H9 (cell line): ENCODE measurements at regions not wholly inside any gene's neighbourhood (a gene's known extent, or its start where the extent isn't known, plus 50 kb on each side); places are given as distances from the start of the nearest gene placed in this dataset.
A peak's percentile ranks its signal among the peaks of the same experiment; 100 is the strongest.
"Not testable (repeated sequence)": the region's sequence is repeated elsewhere in the genome, so short reads cannot be mapped to it uniquely, and the experiment has no call there.

ENCODE experiments used
- DNase-seq: peaks from one replicate; pipeline ENCODE4 v3.0.0-alpha.2; 2017
- H2AFZ ChIP-seq: one replicate; pipeline ENCODE4 v1.6.1; 2013; ENCODE audit warnings: mild to moderate bottlenecking, low read length, control low read depth, moderate library complexity
- H2AK5ac ChIP-seq: 2 replicates; pipeline ENCODE4 v1.6.1; 2013; ENCODE audit warnings: low read length, control low read depth, mixed read lengths; ENCODE audit not compliant: insufficient read length
- H2BK120ac ChIP-seq: one replicate; pipeline ENCODE4 v1.6.1; 2013; ENCODE audit warnings: low read depth, mild to moderate bottlenecking, low read length, control low read depth, inconsistent platforms; ENCODE audit not compliant: poor library complexity, severe bottlenecking
- H2BK12ac ChIP-seq: 2 replicates; pipeline ENCODE4 v1.6.1; 2013; ENCODE audit warnings: low read length, control low read depth, mixed read lengths, low read depth; ENCODE audit not compliant: insufficient read length
- H2BK15ac ChIP-seq: 2 replicates; pipeline ENCODE4 v1.6.1; 2013; ENCODE audit warnings: low read depth, low read length, control low read depth
- H2BK20ac ChIP-seq: one replicate; pipeline ENCODE4 v1.6.1; 2013; ENCODE audit warnings: low read depth, mild to moderate bottlenecking, low read length, control low read depth, inconsistent platforms; ENCODE audit not compliant: poor library complexity, severe bottlenecking
- H2BK5ac ChIP-seq: 2 replicates; pipeline ENCODE4 v1.6.1; 2013; ENCODE audit warnings: low read length, control low read depth, mixed read lengths; ENCODE audit not compliant: insufficient read length
- H3K14ac ChIP-seq: 2 replicates; pipeline ENCODE4 v1.6.1; 2013; ENCODE audit warnings: low read length, control low read depth; ENCODE audit not compliant: insufficient read depth
- H3K18ac ChIP-seq: 2 replicates; pipeline ENCODE4 v1.6.1; 2013; ENCODE audit warnings: low read depth, mild to moderate bottlenecking, mixed read lengths, low read length, control low read depth; ENCODE audit not compliant: insufficient read length
- H3K23ac ChIP-seq: 2 replicates; pipeline ENCODE4 v1.6.1; 2013; ENCODE audit warnings: low read length, control low read depth, mixed read lengths, low read depth; ENCODE audit not compliant: insufficient read length
- H3K23me2 ChIP-seq: 2 replicates; pipeline ENCODE4 v1.6.1; 2013; ENCODE audit warnings: low read depth, mild to moderate bottlenecking, mixed read lengths, low read length, control low read depth; ENCODE audit not compliant: insufficient read length, poor library complexity, severe bottlenecking
- H3K27ac ChIP-seq: 2 replicates; pipeline ENCODE4 v1.5.1; 2013; ENCODE audit warnings: low read length, control low read depth, mixed read lengths, low read depth; ENCODE audit not compliant: insufficient read length
- H3K27me3 ChIP-seq: 2 replicates; pipeline ENCODE4 v1.6.1; 2013; ENCODE audit warnings: low read length, control low read depth, inconsistent platforms; ENCODE audit not compliant: insufficient read depth
- H3K4ac ChIP-seq: 2 replicates; pipeline ENCODE4 v1.6.1; 2013; ENCODE audit warnings: low read depth, mild to moderate bottlenecking, control low read depth, inconsistent platforms, low read length, moderate library complexity
- H3K4me1 ChIP-seq: 2 replicates; pipeline ENCODE4 v1.6.1; 2013; ENCODE audit warnings: low read length, control low read depth, inconsistent platforms; ENCODE audit not compliant: insufficient read depth
- H3K4me2 ChIP-seq: 2 replicates; pipeline ENCODE4 v1.6.1; 2013; ENCODE audit warnings: low read length, control low read depth, mixed read lengths; ENCODE audit not compliant: insufficient read length, insufficient read depth
- H3K56ac ChIP-seq: 2 replicates; pipeline ENCODE4 v1.6.1; 2013; ENCODE audit warnings: low read depth, mild to moderate bottlenecking, mixed read lengths, low read length, control low read depth; ENCODE audit not compliant: insufficient read length
- H3K79me1 ChIP-seq: 2 replicates; pipeline ENCODE4 v1.6.1; 2013; ENCODE audit warnings: low read depth, mild to moderate bottlenecking, moderate library complexity, low read length, control low read depth, inconsistent platforms; ENCODE audit not compliant: insufficient read depth, poor library complexity, severe bottlenecking
- H3K79me2 ChIP-seq: 2 replicates; pipeline ENCODE4 v1.6.1; 2013; ENCODE audit warnings: low read length, control low read depth, inconsistent platforms; ENCODE audit not compliant: insufficient read depth
- H3K9ac ChIP-seq: 2 replicates; pipeline ENCODE4 v1.6.1; 2013; ENCODE audit warnings: low read length, control low read depth, mixed read lengths; ENCODE audit not compliant: insufficient read length; ENCODE audit errors: extremely low read depth
- H3K9me3 ChIP-seq: one replicate; pipeline ENCODE4 v1.6.1; 2013; ENCODE audit warnings: low read depth, low read length, inconsistent platforms; ENCODE audit not compliant: control insufficient read depth
- H3T11ph ChIP-seq: one replicate; pipeline ENCODE4 v1.6.1; 2013; ENCODE audit warnings: mild to moderate bottlenecking, low read length, control low read depth, inconsistent platforms
- H4K20me1 ChIP-seq: one replicate; pipeline ENCODE4 v1.6.1; 2013; ENCODE audit not compliant: control insufficient read depth, insufficient read length, insufficient read depth
- H4K5ac ChIP-seq: 2 replicates; pipeline ENCODE4 v1.6.1; 2013; ENCODE audit warnings: low read depth, mild to moderate bottlenecking, mixed read lengths, low read length, control low read depth; ENCODE audit not compliant: insufficient read length
- H4K8ac ChIP-seq: replicated peaks from 2 replicates; pipeline ENCODE4 v1.6.1; 2013; ENCODE audit warnings: low read length, control low read depth, mixed read lengths, low read depth; ENCODE audit not compliant: insufficient read length
- H4K91ac ChIP-seq: 2 replicates; pipeline ENCODE4 v1.6.1; 2013; ENCODE audit warnings: low read depth, mild to moderate bottlenecking, moderate library complexity, mixed read lengths, low read length, control low read depth; ENCODE audit not compliant: insufficient read length
- H3K27ac Mint-ChIP-seq, 3 experiments: 2 replicates in 2 of 3; 3 replicates in 1 of 3; pipeline ENCODE4 v1.8.0; 2020 to 2021; ENCODE audit warnings: mixed read lengths in 3 of 3, mild to moderate bottlenecking in 1 of 3, moderate library complexity in 1 of 3
- H3K27me3 Mint-ChIP-seq: 2 replicates; pipeline ENCODE4 v1.8.0; 2021; ENCODE audit warnings: low read depth, mild to moderate bottlenecking, moderate library complexity, mixed read lengths
- H3K36me3 Mint-ChIP-seq, 3 experiments: 2 replicates in 2 of 3; 3 replicates in 1 of 3; pipeline ENCODE4 v1.8.0; 2020 to 2021; ENCODE audit warnings: low read depth in 3 of 3, mixed read lengths in 3 of 3; ENCODE audit not compliant: insufficient read depth in 1 of 3
- H3K4me1 Mint-ChIP-seq, 2 experiments: 2 replicates each; pipeline ENCODE4 v1.8.0; 2020; ENCODE audit warnings: mixed read lengths in 2 of 2
- H3K4me3 Mint-ChIP-seq, 2 experiments: 2 replicates in 1 of 2; 3 replicates in 1 of 2; pipeline ENCODE4 v1.8.0; 2020 to 2021; ENCODE audit warnings: mild to moderate bottlenecking in 2 of 2, mixed read lengths in 2 of 2, moderate library complexity in 1 of 2
- H3K9me3 Mint-ChIP-seq, 2 experiments: 2 replicates in 1 of 2; 3 replicates in 1 of 2; pipeline ENCODE4 v1.8.0; 2020; ENCODE audit warnings: mild to moderate bottlenecking in 2 of 2, mixed read lengths in 2 of 2, moderate library complexity in 1 of 2
- CTCF ChIP-seq: fragments of 200-600 bp; sonication (generic); conservative IDR thresholded peaks from 3 replicates; pipeline ENCODE4 v1.8.0; 2021; ENCODE audit warnings: antibody characterized with exemption, mild to moderate bottlenecking
- WGBS: extraction: QIAGEN DNeasy Blood & Tissue Kit; methylation state at CpG from one replicate; pipeline ENCODE4 v1.1.7; 2013; ENCODE audit warnings: missing lambda C conversion rate, low lambda C conversion rate, mixed read lengths; ENCODE audit not compliant: insufficient read length; ENCODE audit errors: extremely low coverage; 5-methylcytosine and 5-hydroxymethylcytosine counted together

GRCh38 chr9:38518826-38519225 is 94.6 kb upstream of the IGFBPL1 start:
- Histone ChIP-seq H3K23me2 (no peaks in the 10 kb centered on the region), H3K27ac (no peak overlapping the region), H2BK20ac (no peak overlapping the region), H3T11ph (no peak overlapping the region), H4K20me1 (no peaks in the 10 kb centered on the region), H2AK5ac (no peak overlapping the region), H3K4me2 (no peak overlapping the region), H3K4ac (no peak overlapping the region), H4K8ac (no peak overlapping the region), H3K18ac (no peak overlapping the region), H3K9me3 (no peaks in the 10 kb centered on the region), H3K27me3 (no peaks in the 10 kb centered on the region), H2BK15ac (no peak overlapping the region), H2BK120ac (no peak overlapping the region), H3K23ac (no peak overlapping the region), H2BK12ac (no peak overlapping the region), H2AFZ (no peak overlapping the region), H3K79me1 (no peaks in the 10 kb centered on the region), H4K5ac (no peak overlapping the region), H3K4me1 (no peaks in the 10 kb centered on the region), H3K14ac (no peak overlapping the region), H3K9ac (no peak overlapping the region), H3K79me2 (no peaks in the 10 kb centered on the region), H4K91ac (no peak overlapping the region), H2BK5ac (no peak overlapping the region), H3K56ac (no peak overlapping the region)
- TF ChIP-seq CTCF, result no peak
- Mint-ChIP-seq H3K27me3 (no peaks in the 10 kb centered on the region), H3K9me3 (no peaks in the 10 kb centered on the region), H3K36me3 (no peaks in the 10 kb centered on the region), H3K27ac (peak overlapping the region in 2 of 3 experiments; percentile 35 to 75; a peak in 1 of 7 replicates), H3K4me3 (no peak overlapping the region), H3K4me1 (peaks cover 3 to 9% of the 10 kb centered on the region in 2 experiments)
- no peak for DNase-seq
- WGBS, result no CpG with 5 or more reads among the region's 3 CpGs

- H4K20me1 ChIP-seq, H3K4me1 ChIP-seq: not testable (repeated sequence)
Measured at GRCh38 chr9:38516273-38516672, 92.0 kb upstream of the IGFBPL1 start.

More at GRCh38 chr9:38516273-38516672, 92.0 kb upstream of the IGFBPL1 start:
- not testable (repeated sequence) for H3K23me2 ChIP-seq, H2BK5ac ChIP-seq, H2AK5ac ChIP-seq, H3K14ac ChIP-seq, H3K9me3 ChIP-seq, H3K4me2 ChIP-seq, H4K5ac ChIP-seq, H3K79me2 ChIP-seq, H3K79me1 ChIP-seq, H4K8ac ChIP-seq, H2BK12ac ChIP-seq, H2BK15ac ChIP-seq, H3K27ac ChIP-seq, H2BK120ac ChIP-seq, H2AFZ ChIP-seq, H3K36me3 Mint-ChIP-seq, H3K56ac ChIP-seq, H3K23ac ChIP-seq, H2BK20ac ChIP-seq, H3T11ph ChIP-seq, H3K4me3 Mint-ChIP-seq, H3K9ac ChIP-seq, H4K91ac ChIP-seq, H3K27me3 Mint-ChIP-seq, H3K27ac Mint-ChIP-seq, H3K4ac ChIP-seq, H3K27me3 ChIP-seq, DNase-seq, H3K4me1 Mint-ChIP-seq, H3K9me3 Mint-ChIP-seq, H3K18ac ChIP-seq
- WGBS, result no CpG with 5 or more reads among the region's 3 CpGs
